DND-41 (cell line): ENCODE measurements at regions not wholly inside any gene's neighbourhood (a gene's known extent, or its start where the extent isn't known, plus 50 kb on each side); places are given as distances from the start of the nearest gene placed in this dataset.

Experiments used
- ATAC-seq: fragments of 200-7000 bp; cut with Tn5 transposase; 3 replicates; pipeline ENCODE4 v1.9.1; 2021; ENCODE audit warnings: low read depth; ENCODE audit not compliant: insufficient read depth
- DNase-seq: peaks from one replicate; pipeline ENCODE4 v3.0.0-alpha.2; 2020
- H2AFZ ChIP-seq: 2 replicates; pipeline ENCODE4 v1.6.0; 2012; ENCODE audit warnings: low read depth, low read length
- H3K27ac ChIP-seq: 2 replicates; pipeline ENCODE4 v1.5.1; 2012; ENCODE audit warnings: low read length, inconsistent platforms
- H3K27me3 ChIP-seq: fragments of 200-600 bp; sonication (generic); 2 replicates; pipeline ENCODE4 v1.6.0; 2012; ENCODE audit warnings: low read length, mild to moderate bottlenecking, inconsistent platforms; ENCODE audit not compliant: insufficient read depth, poor library complexity
- H3K36me3 ChIP-seq: 2 replicates; pipeline ENCODE4 v1.5.1; 2012; ENCODE audit warnings: low read length, inconsistent platforms; ENCODE audit not compliant: insufficient read depth
- H3K4me1 ChIP-seq: 2 replicates; pipeline ENCODE4 v1.5.1; 2012; ENCODE audit warnings: mild to moderate bottlenecking, low read length; ENCODE audit not compliant: insufficient read depth
- H3K4me2 ChIP-seq: 2 replicates; pipeline ENCODE4 v1.6.0; 2012; ENCODE audit warnings: mild to moderate bottlenecking, moderate library complexity, low read length, inconsistent platforms; ENCODE audit not compliant: insufficient read depth
- H3K4me3 ChIP-seq, 2 experiments: fragments of 200-600 bp in 1 of 2; shearing (Covaris generic) in 1 of 2; 2 replicates each; pipeline ENCODE4 v1.5.1; 2012 to 2016; ENCODE audit warnings: inconsistent platforms in 2 of 2, low read length in 2 of 2, mild to moderate bottlenecking in 2 of 2, low read depth in 1 of 2, moderate library complexity in 1 of 2
- H3K79me2 ChIP-seq: 2 replicates; pipeline ENCODE4 v1.6.0; 2012; ENCODE audit warnings: low read length, inconsistent platforms; ENCODE audit not compliant: insufficient read depth
- H3K9ac ChIP-seq: 2 replicates; pipeline ENCODE4 v1.6.0; 2012; ENCODE audit warnings: low read depth, mild to moderate bottlenecking, inconsistent platforms, low read length, moderate library complexity
- H3K9me3 ChIP-seq: 2 replicates; pipeline ENCODE4 v1.5.1; 2012; ENCODE audit warnings: low read length, moderate library complexity, mild to moderate bottlenecking, inconsistent platforms; ENCODE audit not compliant: insufficient read depth, severe bottlenecking
- H4K20me1 ChIP-seq: 2 replicates; pipeline ENCODE4 v1.6.0; 2012; ENCODE audit warnings: low read length; ENCODE audit not compliant: insufficient read depth
- CTCF ChIP-seq: IDR thresholded peaks from 2 replicates; pipeline ENCODE4 v1.5.1; 2012; ENCODE audit warnings: borderline replicate concordance, low read length, moderate library complexity, mild to moderate bottlenecking; ENCODE audit not compliant: poor library complexity, severe bottlenecking; ENCODE audit errors: extremely low read depth
- EZH2 ChIP-seq: IDR thresholded peaks from 3 replicates; pipeline ENCODE4 v1.6.1; 2012; ENCODE audit warnings: borderline replicate concordance, low read depth, mild to moderate bottlenecking, moderate library complexity, low read length, inconsistent platforms; ENCODE audit not compliant: severe bottlenecking

- H3K27me3 ChIP-seq, result peaks cover 4% of the 10 kb centered on the region
- H3K9ac ChIP-seq, result no peak overlapping the region
- ATAC-seq (no peak), DNase-seq (no peak)
- no peaks in the 10 kb centered on the region for H4K20me1 ChIP-seq
- H3K9me3 ChIP-seq, result no peaks in the 10 kb centered on the region
- H3K79me2 ChIP-seq, result no peaks in the 10 kb centered on the region
- no peaks in the 10 kb centered on the region for H3K36me3 ChIP-seq
- H3K4me1 ChIP-seq, result no peaks in the 10 kb centered on the region
- no peak overlapping the region for H3K4me3 ChIP-seq
- no peak overlapping the region for H2AFZ ChIP-seq
- TF ChIP-seq CTCF, result no peak
- no peak for TF ChIP-seq EZH2
- no peak overlapping the region for H3K27ac ChIP-seq
- H3K4me2 ChIP-seq, result no peak overlapping the region
Measured at GRCh38 chr1:221477252-221477651, 264.6 kb downstream of the DUSP10 start.

DNA sequence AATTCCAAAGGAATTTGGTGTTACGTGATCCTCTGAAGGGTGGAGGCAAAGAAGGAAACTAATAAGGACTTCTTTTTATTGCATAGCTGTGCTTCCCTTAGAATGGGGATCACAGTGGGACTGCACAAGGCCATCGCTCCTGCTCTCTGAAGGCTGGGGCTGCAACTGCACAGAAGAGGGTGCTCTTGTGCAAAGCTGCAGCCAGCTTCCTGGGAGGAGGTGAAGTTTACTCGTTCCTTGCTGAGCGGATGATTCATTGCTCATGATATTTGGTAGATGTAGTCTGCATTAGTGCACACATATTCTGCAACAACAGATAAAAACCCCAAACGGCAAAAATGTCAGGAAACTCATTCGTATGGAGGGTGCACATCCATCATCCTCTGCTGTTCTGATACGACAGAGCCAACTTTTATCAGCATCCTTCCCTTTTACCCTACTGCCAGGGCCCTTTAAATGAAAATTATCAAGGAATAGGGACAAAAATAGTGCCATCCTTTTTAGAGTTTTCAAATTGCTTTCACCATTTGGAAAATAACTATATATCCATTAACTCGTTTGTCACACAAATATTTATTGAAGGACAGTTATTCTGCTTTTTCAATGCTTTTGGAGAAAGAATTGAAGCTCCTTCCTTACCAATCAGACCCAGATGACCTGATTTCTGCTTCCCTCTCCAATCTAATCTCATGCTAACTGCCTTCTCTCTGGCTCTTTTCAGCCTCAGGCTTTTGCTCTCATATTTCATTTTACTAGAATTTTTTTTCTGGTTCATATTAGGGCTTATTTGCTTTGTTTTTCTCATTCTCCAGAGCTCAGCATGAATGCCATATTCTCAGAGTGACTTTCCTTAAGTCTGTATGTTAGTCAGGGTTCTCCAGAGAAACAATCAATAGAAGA, 263.6 kb downstream of the DUSP10 start:
- Histone ChIP-seq H3K79me2 (no peaks in the 10 kb centered on the region), H4K20me1 (no peaks in the 10 kb centered on the region), H3K4me3 (no peak overlapping the region), H3K9ac (no peak overlapping the region), H3K4me1 (no peaks in the 10 kb centered on the region), H3K4me2 (no peak overlapping the region), H3K27me3 (peaks cover 3% of the 10 kb centered on the region), H3K27ac (no peak overlapping the region), H3K36me3 (no peaks in the 10 kb centered on the region), H3K9me3 (no peaks in the 10 kb centered on the region), H2AFZ (no peak overlapping the region)
- TF ChIP-seq EZH2 (no peak), CTCF (peak; percentile 85)
- DNase-seq (peak; percentile 43), ATAC-seq (peak; percentile 91)

DNA sequence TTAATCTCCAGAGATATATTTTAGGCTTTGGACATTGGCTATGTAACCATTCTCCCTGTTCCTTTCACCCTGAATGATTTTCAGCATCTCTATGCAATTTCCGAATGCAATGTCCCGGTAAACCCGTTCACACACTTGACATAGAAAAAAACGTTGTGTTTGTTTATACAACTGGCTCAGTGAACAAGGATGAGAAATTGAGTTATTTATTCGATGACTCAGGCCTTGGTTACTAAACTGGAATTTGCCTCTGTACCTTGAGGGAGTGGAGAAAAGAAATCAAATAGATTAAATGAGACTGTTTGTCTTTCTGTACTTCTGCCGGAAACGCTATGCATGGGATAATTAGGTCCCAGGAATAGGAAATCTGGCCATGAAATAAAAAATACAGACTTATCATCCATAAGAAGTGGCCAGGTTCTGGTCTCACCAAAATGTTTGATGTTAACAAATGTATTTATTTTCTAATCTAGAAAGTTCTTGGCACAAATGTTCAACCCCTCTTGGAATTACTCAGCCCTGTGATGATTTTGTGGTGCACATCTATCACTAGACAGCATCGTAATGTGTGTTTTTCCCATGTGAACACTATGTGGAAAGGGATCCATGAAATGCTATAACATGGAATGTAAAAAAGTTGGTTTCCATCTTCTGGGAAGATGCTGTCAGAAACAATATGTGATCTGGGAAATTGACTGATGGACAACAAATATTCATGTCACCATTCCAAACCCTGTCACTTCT, 253.9 kb downstream of the DUSP10 start:
- Histone ChIP-seq H3K79me2 (no peaks in the 10 kb centered on the region), H3K27ac (no peak overlapping the region), H3K4me1 (no peaks in the 10 kb centered on the region), H3K9me3 (no peaks in the 10 kb centered on the region), H3K4me2 (no peak overlapping the region), H3K27me3 (no peaks in the 10 kb centered on the region), H3K36me3 (no peaks in the 10 kb centered on the region), H3K9ac (no peak overlapping the region), H2AFZ (no peak overlapping the region), H4K20me1 (no peaks in the 10 kb centered on the region), H3K4me3 (no peak overlapping the region)
- DNase-seq (no peak), ATAC-seq (no peak)
- TF ChIP-seq CTCF (no peak), EZH2 (no peak)
